GM19099 (cell line): ENCODE measurements at regions not wholly inside any gene's neighbourhood (a gene's known extent, or its start where the extent isn't known, plus 50 kb on each side); places are given as distances from the start of the nearest gene placed in this dataset.

Experiments
- POLR2A ChIP-seq: IDR thresholded peaks from 3 replicates; pipeline ENCODE4 v1.6.1; 2011; ENCODE audit warnings: low read depth; ENCODE audit not compliant: insufficient read length; ENCODE audit errors: extremely low read depth

- TF ChIP-seq POLR2A, result no peak
Measured at GRCh38 chr13:73479856-73480255, 421.1 kb downstream of the KLF5 start.

- TF ChIP-seq POLR2A, result no peak
Measured at GRCh38 chr13:73479351-73479750, 420.5 kb downstream of the KLF5 start.

GRCh38 chr13:73477441-73477840 lies 418.6 kb downstream of the KLF5 start:
- TF ChIP-seq POLR2A, result no peak

GRCh38 chr13:73473016-73473415 lies 414.2 kb downstream of the KLF5 start:
- TF ChIP-seq POLR2A, result no peak

GRCh38 chr13:73467125-73467524 lies 408.3 kb downstream of the KLF5 start:
- no peak for TF ChIP-seq POLR2A

- TF ChIP-seq POLR2A, result no peak
Measured at GRCh38 chr13:73466561-73466960, 407.8 kb downstream of the KLF5 start.

GRCh38 chr13:73465617-73465971 lies 406.8 kb downstream of the KLF5 start:
- no peak for TF ChIP-seq POLR2A

GRCh38 chr13:73464758-73465616 lies 406.2 kb downstream of the KLF5 start:
- TF ChIP-seq POLR2A, result no peak

- no peak for TF ChIP-seq POLR2A
Measured at GRCh38 chr13:73462241-73462640, 403.4 kb downstream of the KLF5 start.

GRCh38 chr13:73451221-73452029 lies 392.6 kb downstream of the KLF5 start:
- TF ChIP-seq POLR2A, result no peak

GRCh38 chr13:73450583-73450982 lies 391.8 kb downstream of the KLF5 start:
- TF ChIP-seq POLR2A, result no peak

- no peak for TF ChIP-seq POLR2A
Measured at GRCh38 chr13:73449252-73449651, 390.4 kb downstream of the KLF5 start.

- TF ChIP-seq POLR2A, result no peak
Measured at GRCh38 chr13:73440296-73440895, 381.6 kb downstream of the KLF5 start.

- no peak for TF ChIP-seq POLR2A
Measured at GRCh38 chr13:73433890-73434289, 375.1 kb downstream of the KLF5 start.

- TF ChIP-seq POLR2A, result no peak
Measured at GRCh38 chr13:73433458-73433857, 374.7 kb downstream of the KLF5 start.

GRCh38 chr13:73429701-73430100 lies 370.9 kb downstream of the KLF5 start:
- no peak for TF ChIP-seq POLR2A
